ENCODE measurements at regions not wholly inside any gene's neighbourhood (a gene's known extent, or its start where the extent isn't known, plus 50 kb on each side); places are given as distances from the start of the nearest gene placed in this dataset.

GRCh38 chr16:85259115-85259831 is 147.0 kb upstream of the CIBAR2 start:
- H3K4me3 ChIP-seq (ENCODE audit: low read depth, low read length), result no peak overlapping the region
- no peaks in the 10 kb centered on the region for H3K36me3 ChIP-seq (ENCODE audit: control insufficient read depth, insufficient read depth, low read length)
- TF ChIP-seq, protein P1, sequence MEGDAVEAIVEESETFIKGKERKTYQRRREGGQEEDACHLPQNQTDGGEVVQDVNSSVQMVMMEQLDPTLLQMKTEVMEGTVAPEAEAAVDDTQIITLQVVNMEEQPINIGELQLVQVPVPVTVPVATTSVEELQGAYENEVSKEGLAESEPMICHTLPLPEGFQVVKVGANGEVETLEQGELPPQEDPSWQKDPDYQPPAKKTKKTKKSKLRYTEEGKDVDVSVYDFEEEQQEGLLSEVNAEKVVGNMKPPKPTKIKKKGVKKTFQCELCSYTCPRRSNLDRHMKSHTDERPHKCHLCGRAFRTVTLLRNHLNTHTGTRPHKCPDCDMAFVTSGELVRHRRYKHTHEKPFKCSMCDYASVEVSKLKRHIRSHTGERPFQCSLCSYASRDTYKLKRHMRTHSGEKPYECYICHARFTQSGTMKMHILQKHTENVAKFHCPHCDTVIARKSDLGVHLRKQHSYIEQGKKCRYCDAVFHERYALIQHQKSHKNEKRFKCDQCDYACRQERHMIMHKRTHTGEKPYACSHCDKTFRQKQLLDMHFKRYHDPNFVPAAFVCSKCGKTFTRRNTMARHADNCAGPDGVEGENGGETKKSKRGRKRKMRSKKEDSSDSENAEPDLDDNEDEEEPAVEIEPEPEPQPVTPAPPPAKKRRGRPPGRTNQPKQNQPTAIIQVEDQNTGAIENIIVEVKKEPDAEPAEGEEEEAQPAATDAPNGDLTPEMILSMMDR (IDR thresholded peaks at IDR 0.05; ENCODE audit: insufficient read depth, low read length, poor library complexity, severe bottlenecking), result no peak
- DNase-seq (ENCODE audit: low read depth), result no peak
- H3K27me3 ChIP-seq (ENCODE audit: control insufficient read depth, insufficient read depth, low read length), result peaks cover 33% of the 10 kb centered on the region

- TF ChIP-seq, protein P1 (IDR thresholded peaks at IDR 0.05; ENCODE audit: insufficient read depth, low read length, poor library complexity, severe bottlenecking), result no peak
- Histone ChIP-seq H3K36me3 (ENCODE audit: control insufficient read depth, insufficient read depth, low read length) (no peaks in the 10 kb centered on the region), H3K4me3 (ENCODE audit: low read depth, low read length) (no peak overlapping the region), H3K27me3 (ENCODE audit: control insufficient read depth, insufficient read depth, low read length) (peaks cover 35% of the 10 kb centered on the region)
- no peak for DNase-seq (ENCODE audit: low read depth)
Observed at GRCh38 chr16:85259832-85260167, 147.5 kb upstream of the CIBAR2 start.

- H3K27me3 ChIP-seq (ENCODE audit: control insufficient read depth, insufficient read depth, low read length), result peaks cover 38% of the 10 kb centered on the region
- H3K36me3 ChIP-seq (ENCODE audit: control insufficient read depth, insufficient read depth, low read length), result no peaks in the 10 kb centered on the region
- DNase-seq (ENCODE audit: low read depth), result no peak
- TF ChIP-seq, protein P1 (IDR thresholded peaks at IDR 0.05; ENCODE audit: insufficient read depth, low read length, poor library complexity, severe bottlenecking), result no peak
- H3K4me3 ChIP-seq (ENCODE audit: low read depth, low read length), result no peak overlapping the region
Observed at GRCh38 chr16:85261204-85261603, 148.9 kb upstream of the CIBAR2 start.

- TF ChIP-seq, protein P1 (IDR thresholded peaks at IDR 0.05; ENCODE audit: insufficient read depth, low read length, poor library complexity, severe bottlenecking), result no peak
- Histone ChIP-seq H3K27me3 (ENCODE audit: control insufficient read depth, insufficient read depth, low read length) (peaks cover 38% of the 10 kb centered on the region), H3K36me3 (ENCODE audit: control insufficient read depth, insufficient read depth, low read length) (no peaks in the 10 kb centered on the region), H3K4me3 (ENCODE audit: low read depth, low read length) (no peak overlapping the region)
- no peak for DNase-seq (ENCODE audit: low read depth)
Observed at GRCh38 chr16:85261657-85262557, 149.6 kb upstream of the CIBAR2 start.

DNA sequence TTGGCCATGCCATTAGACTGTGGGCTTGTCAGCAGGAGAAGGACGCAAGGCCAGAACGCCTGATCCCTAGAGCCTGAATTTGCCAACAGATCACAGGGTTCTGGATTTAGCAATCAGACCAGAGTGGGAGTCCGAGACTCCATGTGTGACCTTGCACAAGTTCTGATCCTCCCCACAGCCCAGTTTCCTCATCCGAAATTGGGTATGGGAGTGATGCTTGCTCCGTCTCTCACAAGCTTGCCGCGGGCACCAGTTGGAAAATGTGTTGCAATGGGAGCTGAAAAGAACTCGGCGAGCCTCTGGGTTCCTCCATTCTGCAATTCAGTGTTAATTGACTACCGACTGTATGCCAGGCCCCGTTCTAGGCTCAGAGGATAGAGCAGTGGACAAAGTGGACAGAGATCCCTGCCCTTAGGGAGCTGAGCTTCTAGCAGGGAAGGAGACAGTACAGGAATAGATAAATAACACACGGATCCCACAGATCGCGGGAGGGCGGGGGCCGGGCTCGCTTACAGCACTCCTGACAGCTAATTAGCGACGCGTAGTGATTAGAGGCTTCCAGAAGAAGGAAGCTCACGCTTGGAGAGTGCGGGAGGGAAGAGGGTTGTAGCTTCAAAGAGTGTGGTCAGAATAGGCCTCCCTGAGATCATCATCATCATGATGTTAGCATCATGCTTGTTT is 150.4 kb upstream of the CIBAR2 start:
- Histone ChIP-seq H3K27me3 (ENCODE audit: control insufficient read depth, insufficient read depth, low read length) (peaks cover 39% of the 10 kb centered on the region), H3K4me3 (ENCODE audit: low read depth, low read length) (no peak overlapping the region), H3K36me3 (ENCODE audit: control insufficient read depth, insufficient read depth, low read length) (no peaks in the 10 kb centered on the region)
- TF ChIP-seq, protein P1 (IDR thresholded peaks at IDR 0.05; ENCODE audit: insufficient read depth, low read length, poor library complexity, severe bottlenecking), result no peak
- DNase-seq (ENCODE audit: low read depth), result no peak

All from kidney epithelial cell (primary cell).